GM13977 (cell line): ENCODE measurements at regions not wholly inside any gene's neighbourhood (a gene's known extent, or its start where the extent isn't known, plus 50 kb on each side); places are given as distances from the start of the nearest gene placed in this dataset.

ENCODE experiments used
- DNase-seq: peaks from one replicate; pipeline ENCODE4 v3.0.0; 2012; ENCODE audit warnings: low spot score
- in situ Hi-C: fragments of 300-500 bp; cut with MboI; formaldehyde crosslinking; loops from one replicate; pipeline ENCODE4 v1.12.0; 2022; ENCODE audit warnings: low sequenced_read_pairs, low pct_unique_long_range_greater_than_20kb, mixed read lengths, inconsistent platforms; ENCODE audit not compliant: unreplicated experiment
- TF ChIP-seq, protein P1 (sequence below): IDR thresholded peaks from 2 replicates; pipeline ENCODE4 v1.5.1; 2012; ENCODE audit warnings: mild to moderate bottlenecking, control low read depth; ENCODE audit not compliant: insufficient read depth; ENCODE audit errors: extremely low read depth, missing control alignments

DNA sequence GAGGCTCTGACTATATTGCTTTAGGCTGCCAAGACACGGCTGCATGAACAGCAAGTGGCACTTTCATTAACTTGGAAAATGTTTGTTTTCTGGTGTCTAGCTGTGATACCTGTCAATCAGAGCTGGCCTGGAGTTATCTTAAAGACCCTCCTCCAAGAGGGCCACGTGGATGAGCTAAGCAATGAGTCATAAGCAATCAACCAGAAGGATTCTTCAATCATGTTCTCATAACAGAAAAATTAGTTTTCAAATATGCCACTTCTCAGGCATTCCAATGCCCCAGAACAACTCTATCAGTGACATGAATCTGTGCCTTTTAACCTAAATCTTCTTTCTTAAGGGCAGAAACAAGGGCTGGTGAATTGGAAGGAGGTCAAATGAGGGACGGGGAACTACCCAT, 283.0 kb downstream of the HTR1B start:
- in situ Hi-C loops, result no loop called here
- TF ChIP-seq, protein P1, sequence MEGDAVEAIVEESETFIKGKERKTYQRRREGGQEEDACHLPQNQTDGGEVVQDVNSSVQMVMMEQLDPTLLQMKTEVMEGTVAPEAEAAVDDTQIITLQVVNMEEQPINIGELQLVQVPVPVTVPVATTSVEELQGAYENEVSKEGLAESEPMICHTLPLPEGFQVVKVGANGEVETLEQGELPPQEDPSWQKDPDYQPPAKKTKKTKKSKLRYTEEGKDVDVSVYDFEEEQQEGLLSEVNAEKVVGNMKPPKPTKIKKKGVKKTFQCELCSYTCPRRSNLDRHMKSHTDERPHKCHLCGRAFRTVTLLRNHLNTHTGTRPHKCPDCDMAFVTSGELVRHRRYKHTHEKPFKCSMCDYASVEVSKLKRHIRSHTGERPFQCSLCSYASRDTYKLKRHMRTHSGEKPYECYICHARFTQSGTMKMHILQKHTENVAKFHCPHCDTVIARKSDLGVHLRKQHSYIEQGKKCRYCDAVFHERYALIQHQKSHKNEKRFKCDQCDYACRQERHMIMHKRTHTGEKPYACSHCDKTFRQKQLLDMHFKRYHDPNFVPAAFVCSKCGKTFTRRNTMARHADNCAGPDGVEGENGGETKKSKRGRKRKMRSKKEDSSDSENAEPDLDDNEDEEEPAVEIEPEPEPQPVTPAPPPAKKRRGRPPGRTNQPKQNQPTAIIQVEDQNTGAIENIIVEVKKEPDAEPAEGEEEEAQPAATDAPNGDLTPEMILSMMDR, result no peak
- DNase-seq, result no peak

DNA sequence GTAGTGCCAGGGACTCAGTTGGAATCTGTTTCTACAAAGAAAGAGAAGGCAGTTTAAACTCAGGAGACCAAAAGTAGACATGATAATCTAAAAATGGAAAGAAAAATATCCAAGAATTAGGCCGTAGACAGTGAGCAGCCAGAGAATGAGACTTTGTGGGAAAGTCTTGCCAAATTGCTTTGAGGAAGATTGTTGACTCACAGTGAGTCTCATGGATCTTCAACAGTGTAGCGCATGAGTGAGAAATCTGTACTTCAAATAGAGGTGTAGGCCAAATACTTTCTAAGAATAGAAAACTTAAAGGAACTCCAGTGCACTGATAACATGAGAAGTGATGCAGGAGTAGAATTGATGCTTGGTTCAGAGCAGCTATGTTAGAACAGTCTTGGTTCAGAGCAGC, 284.5 kb downstream of the HTR1B start:
- in situ Hi-C loops, result no loop called here
- TF ChIP-seq, protein P1, result no peak
- DNase-seq, result no peak

DNA sequence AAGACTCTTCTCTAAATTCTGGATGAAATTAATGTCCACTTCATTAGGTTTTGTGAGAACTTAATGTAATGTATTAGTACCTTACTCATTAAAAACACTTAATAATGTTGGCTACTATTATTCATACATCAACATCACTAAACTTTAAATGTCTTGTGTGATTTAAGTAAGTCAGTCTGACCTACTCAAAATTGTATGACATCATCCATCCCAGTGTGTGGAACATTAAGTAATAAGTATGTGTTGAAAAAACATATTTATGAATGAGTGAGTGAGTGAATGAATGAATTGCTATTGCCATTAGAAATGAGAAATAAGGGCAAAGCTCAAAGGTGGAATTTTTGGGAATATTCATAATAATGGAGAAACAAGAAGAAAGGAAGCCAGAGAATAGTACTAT, 285.8 kb downstream of the HTR1B start:
- TF ChIP-seq, protein P1, result no peak
- no peak for DNase-seq
- in situ Hi-C loops, result no loop called here

DNA sequence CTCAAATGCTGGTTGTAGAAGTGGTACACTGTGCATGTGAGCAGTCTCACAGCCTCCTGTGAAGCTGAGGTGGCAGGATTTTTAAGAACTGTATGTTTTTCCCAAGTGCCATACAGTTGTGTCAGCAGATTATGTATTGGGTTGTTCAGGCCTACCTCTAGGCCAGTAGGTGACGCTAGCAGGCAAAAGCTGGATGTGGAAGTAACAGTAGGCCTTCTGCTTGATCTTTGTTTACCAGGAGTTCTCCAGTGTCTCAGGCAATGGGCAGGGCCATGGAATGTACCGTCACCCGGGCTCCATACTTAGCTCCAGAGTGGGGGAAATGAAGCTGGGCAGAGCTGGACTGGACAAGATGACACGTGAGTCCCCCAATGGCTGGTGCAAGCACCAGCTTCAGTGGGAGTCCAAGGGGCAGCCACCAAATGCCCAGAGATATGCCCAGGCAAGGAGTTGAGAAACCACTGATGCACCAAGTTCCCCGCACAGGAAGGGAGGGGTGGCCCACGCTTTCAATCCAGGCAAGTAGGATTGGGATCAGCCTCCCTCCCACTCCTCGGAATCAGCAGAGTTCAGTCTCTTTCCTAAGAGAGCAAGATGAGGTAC, 289.7 kb downstream of the HTR1B start:
- in situ Hi-C loops, result no loop called here
- DNase-seq, result no peak
- TF ChIP-seq, protein P1, result peak; percentile 21

DNA sequence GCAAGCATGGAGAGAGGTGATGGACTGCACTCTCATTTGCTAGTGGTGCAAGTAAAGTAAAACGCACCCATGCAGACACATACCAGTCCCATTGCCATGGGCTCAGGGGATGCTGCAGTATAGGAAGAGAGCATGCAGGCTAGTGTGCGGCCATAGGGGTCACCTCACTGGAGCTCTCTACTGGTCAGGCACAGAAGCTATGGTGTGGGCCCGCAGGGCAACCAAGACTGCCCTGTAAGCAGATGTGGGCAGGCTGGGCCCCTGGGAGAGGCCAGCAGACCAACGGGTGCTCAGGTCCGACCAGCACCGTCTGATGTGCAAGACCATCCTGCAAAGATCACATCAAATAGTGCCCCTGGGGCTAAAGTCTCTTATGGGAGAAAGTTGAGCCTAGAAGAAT, 290.7 kb downstream of the HTR1B start:
- no peak for DNase-seq
- in situ Hi-C loops, result no loop called here
- TF ChIP-seq, protein P1, result no peak

DNA sequence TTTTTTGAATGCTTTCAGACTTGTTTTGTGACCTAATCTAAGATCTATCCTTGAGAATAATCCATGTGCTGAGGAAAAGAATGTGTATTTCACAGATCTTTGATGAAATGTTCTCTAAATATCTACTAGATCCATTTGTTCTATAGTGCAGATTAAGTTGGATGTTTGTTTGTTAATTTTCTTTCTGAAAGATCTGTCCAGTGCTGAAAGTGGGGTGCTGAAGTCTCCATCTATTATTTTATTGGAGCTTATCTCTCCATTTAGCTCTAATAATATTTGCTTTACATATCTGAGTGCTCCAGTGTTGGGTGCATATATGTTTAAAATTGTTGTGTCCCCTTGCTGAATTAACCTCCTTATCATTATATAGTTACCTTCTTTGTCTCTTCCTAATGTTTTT, 303.6 kb downstream of the HTR1B start:
- TF ChIP-seq, protein P1, result no peak
- no peak for DNase-seq
- in situ Hi-C loops, result no loop called here

DNA sequence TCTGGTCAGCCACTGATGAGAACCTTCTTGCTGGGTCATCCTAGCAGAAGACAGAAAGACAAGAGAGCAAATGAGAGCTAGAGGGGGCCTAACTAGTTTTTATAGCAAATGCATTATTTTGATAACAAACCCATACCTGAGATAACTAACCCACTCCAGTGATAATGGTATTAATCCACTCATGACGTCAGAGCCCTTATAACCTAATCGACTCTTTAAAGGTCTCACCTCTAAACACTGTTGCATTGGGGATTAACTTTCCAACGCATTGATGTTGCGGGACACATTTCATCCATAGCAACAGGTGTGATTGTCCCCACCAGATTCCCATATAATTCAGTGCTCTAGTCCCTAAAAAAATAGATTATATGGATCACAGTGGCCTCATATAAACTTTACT, 312.1 kb downstream of the HTR1B start:
- in situ Hi-C loops, result no loop called here
- TF ChIP-seq, protein P1, result no peak
- DNase-seq, result no peak
